ENCODE measurements at regions not wholly inside any gene's neighbourhood (a gene's known extent, or its start where the extent isn't known, plus 50 kb on each side); places are given as distances from the start of the nearest gene placed in this dataset.

GRCh38 chr3:43913036-43913948 is 222.6 kb downstream of the ABHD5 start:
- no peak for FAIRE-seq
- peaks cover 5% of the 10 kb centered on the region for H3K9me3 ChIP-seq (ENCODE audit: control insufficient read depth, low read depth, low read length)
- H3K4me1 ChIP-seq (ENCODE audit: control insufficient read depth, extremely low read depth, insufficient read depth, low read length): no peaks in the 10 kb centered on the region
- no peaks in the 10 kb centered on the region for H3K9me1 ChIP-seq (ENCODE audit: control insufficient read depth, extremely low read depth, insufficient read depth, low read length)
- no peak overlapping the region for H3K4me3 ChIP-seq (ENCODE audit: control insufficient read depth in 2 of 3, extremely low read depth in 1 of 3, insufficient read depth in 2 of 3, low read depth in 1 of 3, low read length in 3 of 3)
- dilution Hi-C loops (cut with MboI; ENCODE audit: extremely low pct_ligation_motif_present, low sequenced_read_pairs): no loop called here
- no peaks in the 10 kb centered on the region for H3K36me3 ChIP-seq (ENCODE audit: control insufficient read depth in 2 of 2, extremely low read depth in 1 of 2, insufficient read depth in 2 of 2, low read length in 2 of 2)
- no peaks in the 10 kb centered on the region for H4K20me1 ChIP-seq (ENCODE audit: control insufficient read depth, extremely low read depth, insufficient read depth, low read length)
- no peak overlapping the region for H3K4me2 ChIP-seq (ENCODE audit: control insufficient read depth, extremely low read depth, insufficient read depth, low read depth, low read length)
- H2AFZ ChIP-seq (ENCODE audit: control insufficient read depth, low read length): no peak overlapping the region
- TF ChIP-seq EZH2 (IDR thresholded peaks at IDR 0.05; ENCODE audit: low read length) (no peak), CTCF (optimal IDR thresholded peaks at IDR 0.05 in 1 of 3, IDR thresholded peaks at IDR 0.05 in 1 of 3, conservative IDR thresholded peaks at IDR 0.05 in 1 of 3; ENCODE audit: extremely low read depth in 1 of 3, insufficient read depth in 2 of 3, low read length in 3 of 3) (no peak)
- no peaks in the 10 kb centered on the region for H3K27me3 ChIP-seq (ENCODE audit: control insufficient read depth, extremely low read depth, insufficient read depth, low read length)
- no peak overlapping the region for H3K27ac ChIP-seq (ENCODE audit: control insufficient read depth, insufficient read depth, low read length)
- no peak for DNase-seq (ENCODE audit: low read depth, low spot score)
- H3K79me2 ChIP-seq (ENCODE audit: control insufficient read depth, insufficient read depth, low read length): no peaks in the 10 kb centered on the region
- no peak overlapping the region for H3K9ac ChIP-seq (ENCODE audit: control insufficient read depth, extremely low read depth, insufficient read depth, low read length)

- TF ChIP-seq EZH2 (IDR thresholded peaks at IDR 0.05; ENCODE audit: low read length) (no peak), CTCF (optimal IDR thresholded peaks at IDR 0.05 in 1 of 3, IDR thresholded peaks at IDR 0.05 in 1 of 3, conservative IDR thresholded peaks at IDR 0.05 in 1 of 3; ENCODE audit: extremely low read depth in 1 of 3, insufficient read depth in 2 of 3, low read length in 3 of 3) (no peak)
- Histone ChIP-seq H2AFZ (ENCODE audit: control insufficient read depth, low read length) (no peak overlapping the region), H3K4me2 (ENCODE audit: control insufficient read depth, extremely low read depth, insufficient read depth, low read depth, low read length) (no peak overlapping the region), H4K20me1 (ENCODE audit: control insufficient read depth, extremely low read depth, insufficient read depth, low read length) (no peaks in the 10 kb centered on the region), H3K9me3 (ENCODE audit: control insufficient read depth, low read depth, low read length) (peaks cover 5% of the 10 kb centered on the region), H3K27me3 (ENCODE audit: control insufficient read depth, extremely low read depth, insufficient read depth, low read length) (no peaks in the 10 kb centered on the region), H3K79me2 (ENCODE audit: control insufficient read depth, insufficient read depth, low read length) (no peaks in the 10 kb centered on the region), H3K36me3 (ENCODE audit: control insufficient read depth in 2 of 2, extremely low read depth in 1 of 2, insufficient read depth in 2 of 2, low read length in 2 of 2) (no peaks in the 10 kb centered on the region), H3K4me3 (ENCODE audit: control insufficient read depth in 2 of 3, extremely low read depth in 1 of 3, insufficient read depth in 2 of 3, low read depth in 1 of 3, low read length in 3 of 3) (no peak overlapping the region), H3K27ac (ENCODE audit: control insufficient read depth, insufficient read depth, low read length) (no peak overlapping the region), H3K9me1 (ENCODE audit: control insufficient read depth, extremely low read depth, insufficient read depth, low read length) (no peaks in the 10 kb centered on the region), H3K4me1 (ENCODE audit: control insufficient read depth, extremely low read depth, insufficient read depth, low read length) (peaks cover 5% of the 10 kb centered on the region), H3K9ac (ENCODE audit: control insufficient read depth, extremely low read depth, insufficient read depth, low read length) (no peak overlapping the region)
- DNase-seq (ENCODE audit: low read depth, low spot score) (no peak), FAIRE-seq (no peak)
- dilution Hi-C loops (cut with MboI; ENCODE audit: extremely low pct_ligation_motif_present, low sequenced_read_pairs): no loop called here
Measured at GRCh38 chr3:43914269-43914668, 223.5 kb downstream of the ABHD5 start.

Measured in keratinocyte (primary cell).